A549 (cell line): ENCODE measurements at regions not wholly inside any gene's neighbourhood (a gene's known extent, or its start where the extent isn't known, plus 50 kb on each side); places are given as distances from the start of the nearest gene placed in this dataset.
A peak's percentile ranks its signal among the peaks of the same experiment; 100 is the strongest.

ENCODE experiments used
- BHLHE40 ChIP-seq: IDR thresholded peaks from 2 replicates; pipeline ENCODE4 v1.6.1; 2012; ENCODE audit warnings: low read depth, low read length, inconsistent platforms
- CHD2 ChIP-seq: fragments of 150-350 bp; IDR thresholded peaks from 2 replicates; pipeline ENCODE4 v1.6.1; 2014; ENCODE audit warnings: low read length; ENCODE audit not compliant: partially characterized antibody
- CTCF ChIP-seq: fragments of >200 bp; sonication (Bioruptor Twin); formaldehyde crosslinking; IDR thresholded peaks from 3 replicates; pipeline ENCODE4 v1.5.1; 2016
- ESRRA ChIP-seq: fragments of 150-350 bp; IDR thresholded peaks from 2 replicates; pipeline ENCODE4 v1.6.1; 2014; ENCODE audit warnings: mild to moderate bottlenecking, low read length, borderline replicate concordance
- FOXS1 ChIP-seq: fragments of 250-450 bp; sonication (Bioruptor Pico); IDR thresholded peaks from 2 replicates; pipeline ENCODE4 v1.5.0; 2020; ENCODE audit warnings: mild to moderate bottlenecking, moderate library complexity
- GATA3 ChIP-seq: IDR thresholded peaks from 2 replicates; pipeline ENCODE4 v1.6.1; 2012; ENCODE audit warnings: borderline replicate concordance
- HMGXB4 ChIP-seq: fragments of 250-450 bp; sonication (Bioruptor Pico); IDR thresholded peaks from 2 replicates; pipeline ENCODE4 v1.5.0; 2021; ENCODE audit warnings: mild to moderate bottlenecking, moderate library complexity, borderline replicate concordance
- KDM1A ChIP-seq: fragments of 200-600 bp; sonication (generic); IDR thresholded peaks from 2 replicates; pipeline ENCODE4 v1.6.1; 2016; ENCODE audit warnings: low read depth, mild to moderate bottlenecking
- PBX3 ChIP-seq: IDR thresholded peaks from 2 replicates; pipeline ENCODE4 v1.6.1; 2012
- PHF8 ChIP-seq: fragments of 200-600 bp; sonication (generic); IDR thresholded peaks from 2 replicates; pipeline ENCODE4 v1.6.1; 2016; ENCODE audit warnings: low read depth, mild to moderate bottlenecking, antibody characterized with exemption, moderate library complexity, borderline replicate concordance
- POLR2A ChIP-seq: IDR thresholded peaks from 2 replicates; pipeline ENCODE4 v1.6.1; 2012; ENCODE audit warnings: mild to moderate bottlenecking, low read length
- POLR2AphosphoS2 ChIP-seq: conservative IDR thresholded peaks from 2 replicates; pipeline ENCODE4 v1.6.1; 2012; ENCODE audit warnings: low read length, improper control_type of control experiment, inconsistent platforms
- RNF2 ChIP-seq: fragments of 200-600 bp; sonication (generic); IDR thresholded peaks from 2 replicates; pipeline ENCODE4 v1.6.1; 2016; ENCODE audit warnings: low read depth, mild to moderate bottlenecking, antibody characterized with exemption, moderate library complexity, borderline replicate concordance
- TF ChIP-seq, protein P1 (sequence below): fragments of 150-350 bp; IDR thresholded peaks from 2 replicates; pipeline ENCODE4 v1.6.1; 2014; ENCODE audit warnings: low read depth, mild to moderate bottlenecking, low read length

DNA sequence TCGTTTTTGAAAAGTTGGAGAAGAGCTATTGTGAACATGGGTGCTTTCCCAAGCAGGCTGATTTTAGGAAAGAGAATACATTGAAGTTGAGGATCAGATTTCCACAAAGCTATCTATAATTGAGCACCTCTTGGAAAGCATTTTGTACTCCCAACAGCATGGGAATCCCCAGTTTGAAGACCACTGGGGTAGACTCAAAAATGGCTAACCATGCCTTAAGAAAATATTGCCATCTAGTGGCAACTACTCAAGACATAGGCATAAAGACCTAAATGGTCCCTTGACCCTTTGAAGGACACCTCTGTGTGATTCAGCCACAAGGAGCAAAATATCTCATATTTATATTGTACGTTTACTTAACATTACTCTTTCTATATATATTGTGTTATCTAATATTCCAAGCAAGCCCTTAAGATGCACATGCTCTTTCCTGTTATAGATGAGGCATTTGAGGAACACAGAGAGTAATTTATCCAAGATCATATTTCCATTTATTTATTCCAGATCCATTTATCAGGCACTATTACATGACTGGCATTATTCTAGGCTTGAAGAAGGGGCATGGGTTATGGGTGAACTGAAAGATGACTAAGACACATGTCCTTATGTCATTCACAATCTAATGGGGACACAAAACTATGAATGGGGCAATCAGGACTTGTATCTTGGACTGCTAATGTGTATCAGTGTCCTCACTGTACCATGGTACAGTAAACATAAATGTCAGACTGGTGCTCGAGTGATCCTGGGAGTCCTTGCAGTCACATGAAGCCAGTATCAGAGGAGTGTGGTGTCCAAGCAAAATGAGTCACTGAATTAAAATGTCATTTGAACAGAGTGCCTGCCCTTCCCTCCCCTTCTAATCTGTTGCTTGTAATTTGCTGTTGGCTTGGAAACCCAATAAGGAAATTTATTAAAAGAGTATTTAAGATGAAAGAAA lies 121.0 kb upstream of the XPO1 start:
- TF ChIP-seq POLR2A, result no peak
- TF ChIP-seq CTCF, result peak; percentile 93
- no peak for TF ChIP-seq RNF2
- no peak for TF ChIP-seq HMGXB4 (CRISPR knock-in tag)
- TF ChIP-seq BHLHE40, result no peak
- TF ChIP-seq POLR2AphosphoS2, result no peak
- TF ChIP-seq, protein P1, sequence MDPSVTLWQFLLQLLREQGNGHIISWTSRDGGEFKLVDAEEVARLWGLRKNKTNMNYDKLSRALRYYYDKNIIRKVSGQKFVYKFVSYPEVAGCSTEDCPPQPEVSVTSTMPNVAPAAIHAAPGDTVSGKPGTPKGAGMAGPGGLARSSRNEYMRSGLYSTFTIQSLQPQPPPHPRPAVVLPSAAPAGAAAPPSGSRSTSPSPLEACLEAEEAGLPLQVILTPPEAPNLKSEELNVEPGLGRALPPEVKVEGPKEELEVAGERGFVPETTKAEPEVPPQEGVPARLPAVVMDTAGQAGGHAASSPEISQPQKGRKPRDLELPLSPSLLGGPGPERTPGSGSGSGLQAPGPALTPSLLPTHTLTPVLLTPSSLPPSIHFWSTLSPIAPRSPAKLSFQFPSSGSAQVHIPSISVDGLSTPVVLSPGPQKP, result no peak
- TF ChIP-seq CHD2, result no peak
- TF ChIP-seq GATA3, result no peak
- TF ChIP-seq PHF8, result no peak
- no peak for TF ChIP-seq ESRRA
- no peak for TF ChIP-seq FOXS1
- no peak for TF ChIP-seq KDM1A
- TF ChIP-seq PBX3, result no peak
